ENCODE measurements at regions not wholly inside any gene's neighbourhood (a gene's known extent, or its start where the extent isn't known, plus 50 kb on each side); places are given as distances from the start of the nearest gene placed in this dataset.

GRCh38 chr18:64806691-64807090, 657.8 kb upstream of the LINC00305 start:
- TF ChIP-seq CTCF (IDR thresholded peaks at IDR 0.05; ENCODE audit: low read depth, low read length) = no peak
- no peak for TF ChIP-seq POLR2A (IDR thresholded peaks at IDR 0.05; ENCODE audit: extremely low read depth, insufficient read length)
